ENCODE measurements at regions not wholly inside any gene's neighbourhood (a gene's known extent, or its start where the extent isn't known, plus 50 kb on each side); places are given as distances from the start of the nearest gene placed in this dataset.

GRCh38 chr7:67743501-67743900 lies 746.9 kb downstream of the TYW1 start:
- no peak for DNase-seq
- Histone ChIP-seq H3K36me3 (no peaks in the 10 kb centered on the region), H3K4me1 (no peaks in the 10 kb centered on the region), H3K4me3 (no peak overlapping the region), H3K27me3 (no peaks in the 10 kb centered on the region), H3K27ac (no peak overlapping the region), H3K9me3 (no peaks in the 10 kb centered on the region)
- TF ChIP-seq POLR2A (IDR thresholded peaks at IDR 0.05) (no peak), CTCF (IDR thresholded peaks at IDR 0.05) (no peak)
- WGBS, 2 donors, result 85 to 88% methylated on average over 1 of the region's 1 CpG
- intact Hi-C loops (cut with DNase I), result no loop called here

- TF ChIP-seq POLR2A (IDR thresholded peaks at IDR 0.05) (no peak), CTCF (IDR thresholded peaks at IDR 0.05) (no peak)
- no peak overlapping the region for H3K4me3 ChIP-seq
- H3K4me1 ChIP-seq, result no peaks in the 10 kb centered on the region
- WGBS, 2 donors, result 71 to 80% methylated on average over 2 of the region's 2 CpGs
- H3K36me3 ChIP-seq, result no peaks in the 10 kb centered on the region
- no peaks in the 10 kb centered on the region for H3K9me3 ChIP-seq
- intact Hi-C loops (cut with DNase I), result no loop called here
- no peak overlapping the region for H3K27ac ChIP-seq
- DNase-seq, result no peak
- H3K27me3 ChIP-seq, result no peaks in the 10 kb centered on the region
These were observed 755.6 kb downstream of the TYW1 start for GRCh38 chr7:67752227-67752626.

- no peaks in the 10 kb centered on the region for H3K4me1 ChIP-seq
- no peaks in the 10 kb centered on the region for H3K36me3 ChIP-seq
- TF ChIP-seq POLR2A (IDR thresholded peaks at IDR 0.05) (no peak), CTCF (IDR thresholded peaks at IDR 0.05) (no peak)
- no peaks in the 10 kb centered on the region for H3K9me3 ChIP-seq
- no peak for DNase-seq
- intact Hi-C loops (cut with DNase I), result no loop called here
- 74 to 86% methylated on average over 3 to 4 of the region's 4 CpGs for WGBS, 2 donors
- no peak overlapping the region for H3K27ac ChIP-seq
- H3K27me3 ChIP-seq, result no peaks in the 10 kb centered on the region
- H3K4me3 ChIP-seq, result no peak overlapping the region
These were observed 757.3 kb downstream of the TYW1 start for GRCh38 chr7:67753891-67754290.

GRCh38 chr7:67754651-67755050 lies 758.0 kb downstream of the TYW1 start:
- Histone ChIP-seq H3K36me3 (no peaks in the 10 kb centered on the region), H3K9me3 (no peaks in the 10 kb centered on the region), H3K27me3 (no peaks in the 10 kb centered on the region), H3K27ac (no peak overlapping the region), H3K4me1 (no peaks in the 10 kb centered on the region), H3K4me3 (no peak overlapping the region)
- no peak for DNase-seq
- intact Hi-C loops (cut with DNase I), result no loop called here
- 64 to 67% methylated on average over 2 of the region's 2 CpGs for WGBS, 2 donors
- TF ChIP-seq POLR2A (IDR thresholded peaks at IDR 0.05) (no peak), CTCF (IDR thresholded peaks at IDR 0.05) (no peak)

- H3K4me1 ChIP-seq, result no peaks in the 10 kb centered on the region
- no peak for DNase-seq
- H3K27me3 ChIP-seq, result no peaks in the 10 kb centered on the region
- no peaks in the 10 kb centered on the region for H3K36me3 ChIP-seq
- TF ChIP-seq CTCF (IDR thresholded peaks at IDR 0.05), result no peak
- TF ChIP-seq POLR2A (IDR thresholded peaks at IDR 0.05), result no peak
- intact Hi-C loops (cut with DNase I), result no loop called here
- H3K27ac ChIP-seq, result no peak overlapping the region
- H3K9me3 ChIP-seq, result no peaks in the 10 kb centered on the region
- no peak overlapping the region for H3K4me3 ChIP-seq
- 60 to 80% methylated on average over 3 of the region's 3 CpGs for WGBS, 2 donors
These were observed 761.9 kb downstream of the TYW1 start for GRCh38 chr7:67758551-67758950.
